ENCODE measurements at regions not wholly inside any gene's neighbourhood (a gene's known extent, or its start where the extent isn't known, plus 50 kb on each side); places are given as distances from the start of the nearest gene placed in this dataset.

DNA sequence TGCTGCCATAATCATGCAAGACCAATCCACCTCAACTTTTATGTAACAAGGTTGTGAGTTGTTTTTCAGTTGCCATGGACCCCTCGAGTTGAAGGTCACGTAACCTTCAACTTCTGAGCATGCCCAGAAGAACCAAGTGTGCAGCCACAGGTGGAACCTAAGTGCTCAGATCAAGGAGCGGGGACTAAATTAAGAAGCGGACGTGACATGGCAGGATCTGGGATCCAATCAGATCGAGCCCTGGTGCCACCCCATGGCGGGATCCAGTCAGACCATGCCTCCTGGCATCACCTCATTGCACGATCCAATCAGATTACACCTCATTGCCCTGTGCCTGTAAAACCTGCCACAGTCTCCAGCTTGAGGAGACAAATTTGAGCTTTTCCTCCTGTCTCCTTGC lies 204.5 kb upstream of the CDH5 start:
- intact Hi-C loops (cut with DNase I), result no loop called here
- Histone ChIP-seq H3K27ac (ENCODE audit: low read depth in 1 of 2, low read length in 2 of 2) (no peak overlapping the region), H3K4me3 (ENCODE audit: low read length in 2 of 2) (no peak overlapping the region), H3K36me3 (ENCODE audit: control insufficient read depth in 1 of 2, insufficient read depth in 2 of 2, low read length in 1 of 2) (no peaks in the 10 kb centered on the region), H3K27me3 (ENCODE audit: control insufficient read depth in 1 of 2, insufficient read depth in 2 of 2, low read length in 1 of 2) (no peaks in the 10 kb centered on the region), H3K4me1 (ENCODE audit: control insufficient read depth in 1 of 2, insufficient read depth in 2 of 2, low read length in 2 of 2) (no peaks in the 10 kb centered on the region), H3K9me3 (ENCODE audit: control insufficient read depth, low read length) (no peaks in the 10 kb centered on the region)
- 93 to 94% methylated on average over 8 of the region's 8 CpGs for WGBS, 2 donors
- DNase-seq (no peak), ATAC-seq (ENCODE audit: low FRiP score) (no peak)

DNA sequence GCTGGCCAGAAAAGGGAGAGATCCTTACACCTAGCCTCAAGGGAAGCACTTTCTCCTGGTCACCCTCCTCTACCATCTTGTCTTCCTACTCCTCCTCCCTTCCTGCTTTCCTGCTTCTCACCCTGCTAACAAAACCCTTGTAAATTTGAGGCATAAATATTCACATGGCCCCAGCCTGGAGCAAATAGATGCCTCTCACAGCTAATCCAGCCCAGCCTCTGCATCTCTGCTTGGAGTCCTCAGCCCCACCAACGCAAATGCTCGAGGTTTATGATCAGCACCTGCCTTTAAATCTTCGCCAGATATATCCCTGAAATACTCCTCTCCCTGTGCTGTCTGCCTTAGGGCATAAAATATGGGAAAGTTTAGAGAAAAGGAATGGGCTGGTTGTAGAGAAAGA lies 205.2 kb upstream of the CDH5 start:
- H3K9me3 ChIP-seq (ENCODE audit: control insufficient read depth, low read length), result no peaks in the 10 kb centered on the region
- H3K27me3 ChIP-seq (ENCODE audit: control insufficient read depth in 1 of 2, insufficient read depth in 2 of 2, low read length in 1 of 2), result no peaks in the 10 kb centered on the region
- H3K4me3 ChIP-seq (ENCODE audit: low read length in 2 of 2), result no peak overlapping the region
- no peaks in the 10 kb centered on the region for H3K36me3 ChIP-seq (ENCODE audit: control insufficient read depth in 1 of 2, insufficient read depth in 2 of 2, low read length in 1 of 2)
- H3K27ac ChIP-seq (ENCODE audit: low read depth in 1 of 2, low read length in 2 of 2), result no peak overlapping the region
- H3K4me1 ChIP-seq (ENCODE audit: control insufficient read depth in 1 of 2, insufficient read depth in 2 of 2, low read length in 2 of 2), result no peaks in the 10 kb centered on the region
- 89 to 96% methylated on average over 3 of the region's 3 CpGs for WGBS, 2 donors
- ATAC-seq (ENCODE audit: low FRiP score) (no peak), DNase-seq (no peak)
- intact Hi-C loops (cut with DNase I), result no loop called here

DNA sequence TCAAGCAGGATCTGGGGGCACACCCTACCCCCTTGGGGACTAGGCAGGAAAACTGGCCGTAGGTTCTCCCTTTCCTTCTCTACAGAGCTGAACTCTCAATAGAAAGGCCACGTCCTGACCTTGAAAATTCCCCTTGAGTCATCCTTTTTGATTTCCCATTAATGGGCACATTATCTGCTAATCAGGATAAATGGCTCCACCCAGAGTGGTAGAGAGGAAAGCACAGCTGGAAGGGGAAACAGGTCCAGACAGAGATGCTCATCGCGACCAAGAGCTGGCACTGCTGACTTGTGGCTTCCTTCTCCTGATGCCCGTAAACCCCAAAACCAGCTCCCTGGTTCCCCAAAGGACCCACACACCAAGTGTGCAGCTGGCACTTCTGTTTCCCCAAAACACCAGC lies 206.5 kb upstream of the CDH5 start:
- H3K27ac ChIP-seq (ENCODE audit: low read depth in 1 of 2, low read length in 2 of 2), result no peak overlapping the region
- 89 to 97% methylated on average over 5 of the region's 5 CpGs for WGBS, 2 donors
- no peak for DNase-seq
- H3K4me3 ChIP-seq (ENCODE audit: low read length in 2 of 2), result no peak overlapping the region
- H3K27me3 ChIP-seq (ENCODE audit: control insufficient read depth in 1 of 2, insufficient read depth in 2 of 2, low read length in 1 of 2), result no peaks in the 10 kb centered on the region
- no peaks in the 10 kb centered on the region for H3K9me3 ChIP-seq (ENCODE audit: control insufficient read depth, low read length)
- no peaks in the 10 kb centered on the region for H3K36me3 ChIP-seq (ENCODE audit: control insufficient read depth in 1 of 2, insufficient read depth in 2 of 2, low read length in 1 of 2)
- intact Hi-C loops (cut with DNase I), result no loop called here
- no peaks in the 10 kb centered on the region for H3K4me1 ChIP-seq (ENCODE audit: control insufficient read depth in 1 of 2, insufficient read depth in 2 of 2, low read length in 2 of 2)
- no peak for ATAC-seq (ENCODE audit: low FRiP score)

DNA sequence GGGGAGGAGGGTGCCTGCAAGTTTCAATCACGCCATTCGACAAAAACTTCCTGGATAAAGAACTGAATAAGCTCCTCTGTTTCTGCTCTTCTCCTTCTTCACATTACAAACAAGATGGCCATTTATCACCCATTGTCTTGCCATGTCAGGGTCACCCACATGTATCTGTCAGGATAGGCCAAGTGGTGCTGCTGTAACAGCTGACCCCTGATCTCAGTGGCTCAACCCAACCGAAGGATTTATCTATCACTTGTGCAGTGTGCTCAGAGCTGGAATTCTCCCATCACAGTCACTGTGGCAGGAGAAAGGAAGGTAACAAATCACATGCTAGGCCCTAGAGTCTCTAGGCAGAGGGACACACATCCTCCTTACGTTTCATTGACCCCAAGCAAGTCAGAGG lies 210.0 kb upstream of the CDH5 start:
- Histone ChIP-seq H3K27ac (ENCODE audit: low read depth in 1 of 2, low read length in 2 of 2) (no peak overlapping the region), H3K4me1 (ENCODE audit: control insufficient read depth in 1 of 2, insufficient read depth in 2 of 2, low read length in 2 of 2) (no peaks in the 10 kb centered on the region), H3K27me3 (ENCODE audit: control insufficient read depth in 1 of 2, insufficient read depth in 2 of 2, low read length in 1 of 2) (no peaks in the 10 kb centered on the region), H3K9me3 (ENCODE audit: control insufficient read depth, low read length) (no peaks in the 10 kb centered on the region), H3K36me3 (ENCODE audit: control insufficient read depth in 1 of 2, insufficient read depth in 2 of 2, low read length in 1 of 2) (no peaks in the 10 kb centered on the region), H3K4me3 (ENCODE audit: low read length in 2 of 2) (no peak overlapping the region)
- intact Hi-C loops (cut with DNase I), result no loop called here
- WGBS, 2 donors, result 95% methylated on average over 4 of the region's 4 CpGs
- DNase-seq (no peak), ATAC-seq (ENCODE audit: low FRiP score) (no peak)

DNA sequence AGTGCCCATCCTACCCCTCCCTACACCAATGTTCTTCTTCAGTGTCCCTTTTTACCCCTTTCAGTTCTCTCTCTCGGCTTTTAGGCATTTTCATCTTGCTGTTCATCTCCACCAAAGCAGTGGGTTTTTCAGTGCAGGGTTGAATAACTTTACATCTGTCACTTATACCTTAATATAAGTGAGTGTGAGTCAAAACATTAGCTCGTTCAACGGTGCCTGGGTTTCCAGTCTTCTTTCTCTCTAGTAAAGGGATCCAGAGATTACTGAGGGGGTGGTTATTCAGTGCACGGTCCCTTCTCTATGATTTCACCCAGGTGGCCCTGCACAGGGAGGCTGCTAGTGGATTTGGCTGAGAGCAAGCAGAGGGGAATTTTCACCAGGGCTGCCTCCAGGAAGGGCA lies 210.6 kb upstream of the CDH5 start:
- H3K4me1 ChIP-seq (ENCODE audit: control insufficient read depth in 1 of 2, insufficient read depth in 2 of 2, low read length in 2 of 2), result no peaks in the 10 kb centered on the region
- no peak overlapping the region for H3K4me3 ChIP-seq (ENCODE audit: low read length in 2 of 2)
- H3K27ac ChIP-seq (ENCODE audit: low read depth in 1 of 2, low read length in 2 of 2), result no peak overlapping the region
- no peaks in the 10 kb centered on the region for H3K9me3 ChIP-seq (ENCODE audit: control insufficient read depth, low read length)
- no peaks in the 10 kb centered on the region for H3K36me3 ChIP-seq (ENCODE audit: control insufficient read depth in 1 of 2, insufficient read depth in 2 of 2, low read length in 1 of 2)
- WGBS, 2 donors, result 79 to 83% methylated on average over 4 of the region's 4 CpGs
- no peak for ATAC-seq (ENCODE audit: low FRiP score)
- DNase-seq, result no peak
- no peaks in the 10 kb centered on the region for H3K27me3 ChIP-seq (ENCODE audit: control insufficient read depth in 1 of 2, insufficient read depth in 2 of 2, low read length in 1 of 2)
- intact Hi-C loops (cut with DNase I), result no loop called here

DNA sequence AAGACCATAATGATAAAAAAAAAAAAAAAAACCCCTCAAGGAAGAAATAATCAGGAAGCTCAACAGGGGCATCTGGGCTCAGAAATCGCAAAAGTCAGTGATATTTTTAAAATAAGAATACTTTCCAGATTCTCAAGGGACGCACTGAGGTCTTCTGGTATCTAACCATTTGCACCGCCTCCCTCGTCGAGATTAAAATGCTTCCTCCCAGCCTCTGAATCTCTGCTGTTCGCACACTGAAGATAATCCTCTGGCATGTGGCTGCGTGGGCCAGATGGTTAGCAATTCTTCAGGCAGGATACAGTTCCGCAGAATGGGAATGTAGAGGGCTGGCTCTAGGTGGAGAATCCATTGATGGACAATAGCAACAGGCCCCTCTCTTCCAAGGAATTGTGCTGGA lies 211.7 kb upstream of the CDH5 start:
- H3K4me3 ChIP-seq (ENCODE audit: low read length in 2 of 2), result no peak overlapping the region
- no peaks in the 10 kb centered on the region for H3K36me3 ChIP-seq (ENCODE audit: control insufficient read depth in 1 of 2, insufficient read depth in 2 of 2, low read length in 1 of 2)
- DNase-seq, result no peak
- ATAC-seq (ENCODE audit: low FRiP score), result no peak
- intact Hi-C loops (cut with DNase I), result no loop called here
- WGBS, 2 donors, result 87 to 91% methylated on average over 8 of the region's 8 CpGs
- H3K9me3 ChIP-seq (ENCODE audit: control insufficient read depth, low read length), result no peaks in the 10 kb centered on the region
- no peaks in the 10 kb centered on the region for H3K4me1 ChIP-seq (ENCODE audit: control insufficient read depth in 1 of 2, insufficient read depth in 2 of 2, low read length in 2 of 2)
- no peaks in the 10 kb centered on the region for H3K27me3 ChIP-seq (ENCODE audit: control insufficient read depth in 1 of 2, insufficient read depth in 2 of 2, low read length in 1 of 2)
- H3K27ac ChIP-seq (ENCODE audit: low read depth in 1 of 2, low read length in 2 of 2), result no peak overlapping the region

DNA sequence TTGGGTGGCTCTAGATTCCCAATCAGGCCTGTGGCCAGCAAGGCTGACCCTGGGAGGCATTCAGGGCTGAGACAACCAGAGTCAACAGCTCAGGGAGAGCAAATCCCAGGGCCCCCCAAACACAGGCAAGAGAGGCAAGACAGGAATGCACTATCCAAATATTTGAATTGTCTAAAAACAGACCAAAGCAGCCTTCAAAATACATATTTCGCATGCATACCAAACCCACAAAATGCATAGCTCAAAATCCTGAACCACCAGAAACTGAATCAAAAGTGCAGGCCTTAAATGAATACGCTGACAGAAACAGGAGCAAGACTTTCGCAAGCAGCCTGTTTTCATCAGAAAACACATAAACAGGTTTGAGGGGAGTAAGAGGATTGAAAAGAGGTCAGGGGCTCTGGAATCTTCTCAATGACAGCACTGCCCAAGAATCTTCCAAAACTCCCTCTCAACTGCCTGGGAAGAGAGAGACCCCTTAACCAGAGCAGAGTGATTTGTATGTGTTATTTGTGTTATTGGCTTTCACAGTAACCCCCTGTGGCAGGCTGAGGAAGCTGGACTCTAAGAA lies 213.6 kb upstream of the CDH5 start:
- H3K27ac ChIP-seq (ENCODE audit: low read depth in 1 of 2, low read length in 2 of 2), result no peak overlapping the region
- WGBS, 2 donors, result 43 to 60% methylated on average over 3 of the region's 3 CpGs
- no peak for ATAC-seq (ENCODE audit: low FRiP score)
- intact Hi-C loops (cut with DNase I), result no loop called here
- H3K9me3 ChIP-seq (ENCODE audit: control insufficient read depth, low read length), result no peaks in the 10 kb centered on the region
- no peak overlapping the region for H3K4me3 ChIP-seq (ENCODE audit: low read length in 2 of 2)
- DNase-seq, result no peak
- H3K27me3 ChIP-seq (ENCODE audit: control insufficient read depth in 1 of 2, insufficient read depth in 2 of 2, low read length in 1 of 2), result no peaks in the 10 kb centered on the region
- no peaks in the 10 kb centered on the region for H3K4me1 ChIP-seq (ENCODE audit: control insufficient read depth in 1 of 2, insufficient read depth in 2 of 2, low read length in 2 of 2)
- H3K36me3 ChIP-seq (ENCODE audit: control insufficient read depth in 1 of 2, insufficient read depth in 2 of 2, low read length in 1 of 2), result no peaks in the 10 kb centered on the region

DNA sequence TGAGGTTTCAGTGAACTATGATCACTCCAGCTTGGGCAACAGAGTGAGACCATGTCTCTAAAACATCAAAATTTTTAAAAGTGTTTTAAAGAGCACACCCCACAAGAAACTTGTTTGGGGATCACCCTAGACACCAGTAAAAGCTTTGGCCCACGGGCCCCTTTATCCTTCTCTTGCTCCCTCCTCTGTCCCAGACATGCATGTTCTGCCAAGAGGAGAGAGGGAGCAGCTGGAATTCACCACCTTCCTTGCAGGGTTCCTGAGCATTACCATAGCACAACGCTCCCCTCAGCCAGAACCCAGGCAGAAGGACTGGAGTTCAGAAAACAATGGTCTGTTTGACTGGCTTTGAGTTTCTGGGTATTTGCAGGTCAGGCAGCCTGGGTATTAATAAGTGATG lies 214.3 kb upstream of the CDH5 start:
- no peak overlapping the region for H3K4me3 ChIP-seq (ENCODE audit: low read length in 2 of 2)
- H3K9me3 ChIP-seq (ENCODE audit: control insufficient read depth, low read length), result no peaks in the 10 kb centered on the region
- ATAC-seq (ENCODE audit: low FRiP score) (no peak), DNase-seq (no peak)
- H3K27ac ChIP-seq (ENCODE audit: low read depth in 1 of 2, low read length in 2 of 2), result no peak overlapping the region
- H3K27me3 ChIP-seq (ENCODE audit: control insufficient read depth in 1 of 2, insufficient read depth in 2 of 2, low read length in 1 of 2), result no peaks in the 10 kb centered on the region
- intact Hi-C loops (cut with DNase I), result no loop called here
- 50 to 70% methylated on average over 2 of the region's 2 CpGs for WGBS, 2 donors
- H3K4me1 ChIP-seq (ENCODE audit: control insufficient read depth in 1 of 2, insufficient read depth in 2 of 2, low read length in 2 of 2), result no peaks in the 10 kb centered on the region
- no peaks in the 10 kb centered on the region for H3K36me3 ChIP-seq (ENCODE audit: control insufficient read depth in 1 of 2, insufficient read depth in 2 of 2, low read length in 1 of 2)

DNA sequence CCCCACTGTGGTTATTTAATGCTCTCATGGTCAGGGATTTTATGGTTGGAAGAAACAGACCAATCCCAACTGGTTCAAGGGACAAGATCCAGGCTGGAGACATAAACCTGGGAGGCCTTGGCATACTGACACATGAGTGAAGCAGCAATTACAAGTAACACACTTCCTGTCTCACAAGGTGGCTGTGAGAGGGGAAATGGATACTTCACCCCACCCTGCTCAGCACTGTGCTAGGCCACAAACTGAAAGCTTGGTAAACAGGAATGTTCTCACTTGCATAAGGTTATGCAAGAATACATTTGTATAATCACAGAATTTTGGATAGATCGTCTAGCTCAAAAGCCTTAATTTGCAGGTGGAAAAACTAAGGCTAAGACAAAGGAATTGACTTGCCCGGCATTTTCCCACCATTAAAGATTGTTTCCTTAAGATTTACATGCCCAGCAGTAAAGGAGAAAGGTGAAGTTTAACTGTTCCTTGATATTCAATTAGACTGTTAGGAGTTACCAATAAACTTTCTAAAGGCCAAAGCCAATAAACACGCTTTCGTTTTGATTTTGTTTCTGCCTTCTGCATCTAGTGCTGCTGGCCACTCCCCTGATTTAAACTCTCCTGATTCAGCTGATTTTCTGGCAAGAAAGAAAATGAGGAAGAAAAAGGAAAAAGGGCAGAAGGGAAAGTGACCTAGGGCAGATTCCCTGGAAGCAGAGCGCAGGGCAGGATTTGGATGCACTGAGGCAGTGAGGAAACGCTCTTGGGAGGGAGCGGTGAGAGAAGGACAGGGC lies 215.6 kb upstream of the CDH5 start:
- H3K27me3 ChIP-seq (ENCODE audit: control insufficient read depth in 1 of 2, insufficient read depth in 2 of 2, low read length in 1 of 2), result no peaks in the 10 kb centered on the region
- no peak overlapping the region for H3K4me3 ChIP-seq (ENCODE audit: low read length in 2 of 2)
- no peaks in the 10 kb centered on the region for H3K36me3 ChIP-seq (ENCODE audit: control insufficient read depth in 1 of 2, insufficient read depth in 2 of 2, low read length in 1 of 2)
- no peaks in the 10 kb centered on the region for H3K9me3 ChIP-seq (ENCODE audit: control insufficient read depth, low read length)
- no peaks in the 10 kb centered on the region for H3K4me1 ChIP-seq (ENCODE audit: control insufficient read depth in 1 of 2, insufficient read depth in 2 of 2, low read length in 2 of 2)
- ATAC-seq (ENCODE audit: low FRiP score) (no peak), DNase-seq (no peak)
- intact Hi-C loops (cut with DNase I), result no loop called here
- 88 to 90% methylated on average over 7 of the region's 7 CpGs for WGBS, 2 donors
- H3K27ac ChIP-seq (ENCODE audit: low read depth in 1 of 2, low read length in 2 of 2), result no peak overlapping the region
